Neural progenitor cell (in vitro differentiated cells): ENCODE measurements at regions not wholly inside any gene's neighbourhood (a gene's known extent, or its start where the extent isn't known, plus 50 kb on each side); places are given as distances from the start of the nearest gene placed in this dataset.

Experiments
- DNase-seq: peaks from one replicate; pipeline ENCODE4 v3.0.0-alpha.2; 2016; ENCODE audit warnings: low spot score
- H2AFZ ChIP-seq: fragments of 200-600 bp; sonication (generic); replicated peaks from 2 replicates; pipeline ENCODE4 v1.6.1; 2016; ENCODE audit warnings: antibody characterized with exemption
- H3F3A ChIP-seq: fragments of 200-600 bp; sonication (generic); 2 replicates; pipeline ENCODE4 v1.6.1; 2016; ENCODE audit warnings: antibody characterized with exemption, low read depth
- H3K27ac ChIP-seq: fragments of 200-600 bp; sonication (generic); 2 replicates; pipeline ENCODE4 v1.5.1; 2016; ENCODE audit warnings: mild to moderate bottlenecking
- H3K27me3 ChIP-seq: fragments of 200-600 bp; sonication (generic); 2 replicates; pipeline ENCODE4 v1.6.1; 2016; ENCODE audit warnings: mild to moderate bottlenecking, moderate library complexity
- H3K36me3 ChIP-seq: fragments of 200-600 bp; sonication (generic); 2 replicates; pipeline ENCODE4 v1.5.1; 2016
- H3K4me1 ChIP-seq: fragments of 200-600 bp; sonication (generic); 2 replicates; pipeline ENCODE4 v1.6.1; 2016; ENCODE audit warnings: mixed run types
- H3K4me2 ChIP-seq: fragments of 200-600 bp; sonication (generic); 2 replicates; pipeline ENCODE4 v1.6.1; 2016
- H3K4me3 ChIP-seq: fragments of 200-600 bp; sonication (generic); 2 replicates; pipeline ENCODE4 v1.5.1; 2016
- H3K79me2 ChIP-seq: fragments of 200-600 bp; sonication (generic); 2 replicates; pipeline ENCODE4 v1.6.1; 2016; ENCODE audit warnings: low read depth
- H3K9ac ChIP-seq: fragments of 200-600 bp; sonication (generic); 2 replicates; pipeline ENCODE4 v1.6.1; 2016
- H3K9me3 ChIP-seq: fragments of 200-600 bp; sonication (generic); 2 replicates; pipeline ENCODE4 v1.5.1; 2016; ENCODE audit warnings: low read depth
- H4K20me1 ChIP-seq: fragments of 200-600 bp; sonication (generic); 2 replicates; pipeline ENCODE4 v1.6.1; 2016; ENCODE audit warnings: low read depth
- H3K27ac Mint-ChIP-seq: 3 replicates; pipeline ENCODE4 v1.8.0; 2021; ENCODE audit warnings: mixed read lengths
- H3K27me3 Mint-ChIP-seq: 2 replicates; pipeline ENCODE4 v1.8.0; 2022; ENCODE audit warnings: low read depth, mild to moderate bottlenecking, inconsistent platforms, moderate library complexity, mixed read lengths; ENCODE audit not compliant: insufficient read depth
- H3K36me3 Mint-ChIP-seq: 3 replicates; pipeline ENCODE4 v1.8.0; 2021; ENCODE audit warnings: mixed read lengths
- H3K4me1 Mint-ChIP-seq: 3 replicates; pipeline ENCODE4 v1.8.0; 2021; ENCODE audit warnings: mixed read lengths
- H3K4me3 Mint-ChIP-seq: 3 replicates; pipeline ENCODE4 v1.8.0; 2021; ENCODE audit warnings: mild to moderate bottlenecking, moderate library complexity, mixed read lengths
- H3K9me3 Mint-ChIP-seq: 3 replicates; pipeline ENCODE4 v1.8.0; 2020; ENCODE audit warnings: mixed read lengths
- EZH2 ChIP-seq: fragments of 200-600 bp; sonication (generic); IDR thresholded peaks from 2 replicates; pipeline ENCODE4 v1.6.1; 2017; ENCODE audit warnings: antibody characterized with exemption, mild to moderate bottlenecking, moderate library complexity
- EZH2phosphoT487 ChIP-seq: fragments of 200-600 bp; sonication (generic); IDR thresholded peaks from 2 replicates; pipeline ENCODE4 v1.6.1; 2017; ENCODE audit warnings: antibody characterized with exemption
- TF ChIP-seq, protein P1 (sequence below): fragments of 200-600 bp; sonication (generic); IDR thresholded peaks from 2 replicates; pipeline ENCODE4 v1.5.1; 2017; ENCODE audit warnings: antibody characterized with exemption, mild to moderate bottlenecking

- H3F3A ChIP-seq = no peaks in the 10 kb centered on the region
- no peak overlapping the region for H3K27ac ChIP-seq
- H3K79me2 ChIP-seq = no peaks in the 10 kb centered on the region
- H3K4me3 ChIP-seq = no peak overlapping the region
- no peak for DNase-seq
- no peaks in the 10 kb centered on the region for H3K4me1 Mint-ChIP-seq
- no peak overlapping the region for H3K4me2 ChIP-seq
- no peaks in the 10 kb centered on the region for H3K9me3 Mint-ChIP-seq
- H3K36me3 Mint-ChIP-seq = no peaks in the 10 kb centered on the region
- no peaks in the 10 kb centered on the region for H3K9me3 ChIP-seq
- no peaks in the 10 kb centered on the region for H3K36me3 ChIP-seq
- no peak overlapping the region for H3K4me3 Mint-ChIP-seq
- no peak overlapping the region for H3K9ac ChIP-seq
- no peaks in the 10 kb centered on the region for H4K20me1 ChIP-seq
- no peak overlapping the region for H2AFZ ChIP-seq
- H3K4me1 ChIP-seq = no peaks in the 10 kb centered on the region
- TF ChIP-seq, protein P1, sequence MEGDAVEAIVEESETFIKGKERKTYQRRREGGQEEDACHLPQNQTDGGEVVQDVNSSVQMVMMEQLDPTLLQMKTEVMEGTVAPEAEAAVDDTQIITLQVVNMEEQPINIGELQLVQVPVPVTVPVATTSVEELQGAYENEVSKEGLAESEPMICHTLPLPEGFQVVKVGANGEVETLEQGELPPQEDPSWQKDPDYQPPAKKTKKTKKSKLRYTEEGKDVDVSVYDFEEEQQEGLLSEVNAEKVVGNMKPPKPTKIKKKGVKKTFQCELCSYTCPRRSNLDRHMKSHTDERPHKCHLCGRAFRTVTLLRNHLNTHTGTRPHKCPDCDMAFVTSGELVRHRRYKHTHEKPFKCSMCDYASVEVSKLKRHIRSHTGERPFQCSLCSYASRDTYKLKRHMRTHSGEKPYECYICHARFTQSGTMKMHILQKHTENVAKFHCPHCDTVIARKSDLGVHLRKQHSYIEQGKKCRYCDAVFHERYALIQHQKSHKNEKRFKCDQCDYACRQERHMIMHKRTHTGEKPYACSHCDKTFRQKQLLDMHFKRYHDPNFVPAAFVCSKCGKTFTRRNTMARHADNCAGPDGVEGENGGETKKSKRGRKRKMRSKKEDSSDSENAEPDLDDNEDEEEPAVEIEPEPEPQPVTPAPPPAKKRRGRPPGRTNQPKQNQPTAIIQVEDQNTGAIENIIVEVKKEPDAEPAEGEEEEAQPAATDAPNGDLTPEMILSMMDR = no peak
- TF ChIP-seq EZH2phosphoT487 (no peak), EZH2 (no peak)
- H3K27me3 Mint-ChIP-seq = no peaks in the 10 kb centered on the region
- no peaks in the 10 kb centered on the region for H3K27me3 ChIP-seq
- no peak overlapping the region for H3K27ac Mint-ChIP-seq
Measured at GRCh38 chr5:97525780-97526179, 342.7 kb upstream of the RIOK2 start.

DNA sequence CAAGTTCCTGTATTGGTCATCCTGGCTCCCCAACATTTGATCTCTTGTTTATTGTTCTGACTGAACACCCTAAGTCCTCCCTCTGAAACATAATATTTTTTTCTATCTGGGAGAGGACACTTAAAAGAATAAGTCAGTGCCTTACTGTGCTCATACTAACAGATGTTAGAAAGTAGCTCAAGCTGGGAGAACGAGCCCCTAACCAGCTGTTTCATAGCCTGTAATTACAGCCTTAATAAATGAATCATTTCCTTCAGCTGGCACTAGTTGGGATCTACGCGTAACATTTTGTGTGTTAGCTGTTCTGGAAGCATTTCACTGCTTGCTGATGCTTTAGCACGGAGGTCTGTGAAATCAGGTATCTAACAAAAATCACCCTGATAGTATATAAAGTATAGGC is 345.9 kb upstream of the RIOK2 start:
- no peak for DNase-seq
- Histone ChIP-seq H3K27me3 (no peaks in the 10 kb centered on the region), H2AFZ (no peak overlapping the region), H3K4me2 (no peak overlapping the region), H3K9ac (no peak overlapping the region), H4K20me1 (no peaks in the 10 kb centered on the region), H3K27ac (no peak overlapping the region), H3K36me3 (no peaks in the 10 kb centered on the region), H3K9me3 (no peaks in the 10 kb centered on the region), H3F3A (no peaks in the 10 kb centered on the region), H3K4me1 (no peaks in the 10 kb centered on the region), H3K4me3 (no peak overlapping the region), H3K79me2 (no peaks in the 10 kb centered on the region)
- Mint-ChIP-seq H3K27ac (no peak overlapping the region), H3K4me1 (no peaks in the 10 kb centered on the region), H3K36me3 (no peaks in the 10 kb centered on the region), H3K9me3 (no peaks in the 10 kb centered on the region), H3K27me3 (no peaks in the 10 kb centered on the region), H3K4me3 (no peak overlapping the region)
- TF ChIP-seq, protein P1 = no peak
- TF ChIP-seq EZH2phosphoT487 (no peak), EZH2 (no peak)

- H3K27ac Mint-ChIP-seq = no peak overlapping the region
- no peaks in the 10 kb centered on the region for H3K36me3 Mint-ChIP-seq
- Histone ChIP-seq H3K36me3 (no peaks in the 10 kb centered on the region), H3K4me2 (no peak overlapping the region), H3K27ac (no peak overlapping the region), H3K9ac (no peak overlapping the region), H3K4me3 (no peak overlapping the region), H4K20me1 (no peaks in the 10 kb centered on the region), H3K79me2 (no peaks in the 10 kb centered on the region), H3K4me1 (no peaks in the 10 kb centered on the region), H3K9me3 (no peaks in the 10 kb centered on the region), H2AFZ (no peak overlapping the region), H3K27me3 (no peaks in the 10 kb centered on the region), H3F3A (no peaks in the 10 kb centered on the region)
- TF ChIP-seq, protein P1 = no peak
- no peak for TF ChIP-seq EZH2
- H3K9me3 Mint-ChIP-seq = no peaks in the 10 kb centered on the region
- no peaks in the 10 kb centered on the region for H3K4me1 Mint-ChIP-seq
- no peak for DNase-seq
- no peaks in the 10 kb centered on the region for H3K27me3 Mint-ChIP-seq
- H3K4me3 Mint-ChIP-seq = no peak overlapping the region
Measured at GRCh38 chr5:97529354-97529985, 346.4 kb upstream of the RIOK2 start.
